ENCODE measurements at regions not wholly inside any gene's neighbourhood (a gene's known extent, or its start where the extent isn't known, plus 50 kb on each side); places are given as distances from the start of the nearest gene placed in this dataset.

DNA sequence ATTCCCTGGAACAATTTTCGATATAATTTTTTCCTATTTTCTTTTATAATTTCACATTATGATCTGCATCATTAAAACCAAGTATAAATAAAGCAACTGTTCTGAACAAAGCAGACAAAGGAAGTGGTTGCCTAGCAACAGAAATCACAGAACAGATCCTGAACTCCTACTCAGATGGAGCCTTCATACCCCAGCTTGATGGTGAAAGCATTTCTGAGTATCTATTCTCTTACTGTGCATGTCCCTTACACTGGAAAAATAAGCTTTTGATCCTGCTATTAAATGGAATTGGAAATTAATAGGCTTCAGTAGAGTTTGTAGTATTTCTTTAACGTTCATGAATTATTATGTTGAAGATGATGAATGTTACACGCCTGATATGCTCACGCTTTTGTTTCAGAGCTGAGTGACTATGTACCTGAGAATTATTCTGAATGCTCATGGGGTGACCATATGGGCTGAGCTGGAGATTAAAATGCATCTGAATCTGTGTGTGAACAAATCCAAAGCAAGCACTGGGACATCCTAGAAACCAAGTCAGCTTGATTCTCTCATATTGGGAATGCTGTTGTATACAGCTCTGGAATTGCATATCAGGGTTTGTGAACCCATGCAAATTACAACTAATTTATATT lies 254.0 kb downstream of the KCNJ3 start:
- no peak for TF ChIP-seq SIN3A (conservative IDR thresholded peaks at IDR 0.05 in 1 of 2, IDR thresholded peaks at IDR 0.05 in 1 of 2; ENCODE audit: low read depth in 1 of 2, low read length in 2 of 2)
- TF ChIP-seq, protein P1, sequence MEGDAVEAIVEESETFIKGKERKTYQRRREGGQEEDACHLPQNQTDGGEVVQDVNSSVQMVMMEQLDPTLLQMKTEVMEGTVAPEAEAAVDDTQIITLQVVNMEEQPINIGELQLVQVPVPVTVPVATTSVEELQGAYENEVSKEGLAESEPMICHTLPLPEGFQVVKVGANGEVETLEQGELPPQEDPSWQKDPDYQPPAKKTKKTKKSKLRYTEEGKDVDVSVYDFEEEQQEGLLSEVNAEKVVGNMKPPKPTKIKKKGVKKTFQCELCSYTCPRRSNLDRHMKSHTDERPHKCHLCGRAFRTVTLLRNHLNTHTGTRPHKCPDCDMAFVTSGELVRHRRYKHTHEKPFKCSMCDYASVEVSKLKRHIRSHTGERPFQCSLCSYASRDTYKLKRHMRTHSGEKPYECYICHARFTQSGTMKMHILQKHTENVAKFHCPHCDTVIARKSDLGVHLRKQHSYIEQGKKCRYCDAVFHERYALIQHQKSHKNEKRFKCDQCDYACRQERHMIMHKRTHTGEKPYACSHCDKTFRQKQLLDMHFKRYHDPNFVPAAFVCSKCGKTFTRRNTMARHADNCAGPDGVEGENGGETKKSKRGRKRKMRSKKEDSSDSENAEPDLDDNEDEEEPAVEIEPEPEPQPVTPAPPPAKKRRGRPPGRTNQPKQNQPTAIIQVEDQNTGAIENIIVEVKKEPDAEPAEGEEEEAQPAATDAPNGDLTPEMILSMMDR (IDR thresholded peaks at IDR 0.05; ENCODE audit: control extremely low read depth in 1 of 3, insufficient read depth in 1 of 3, low read depth in 1 of 3, low read length in 3 of 3), result no peak
- TF ChIP-seq CHD1 (IDR thresholded peaks at IDR 0.05; ENCODE audit: low read depth, low read length), result no peak
- TF ChIP-seq POLR2AphosphoS5 (IDR thresholded peaks at IDR 0.05; ENCODE audit: low read depth, low read length), result no peak
- TF ChIP-seq MAFK (IDR thresholded peaks at IDR 0.05; ENCODE audit: low read depth, low read length), result no peak
- TF ChIP-seq PHF8 (conservative IDR thresholded peaks at IDR 0.05; ENCODE audit: low read depth, low read length), result no peak
- TF ChIP-seq POLR2A (IDR thresholded peaks at IDR 0.05; ENCODE audit: control extremely low read depth in 1 of 2, low read depth in 2 of 2, low read length in 2 of 2), result no peak
- TF ChIP-seq EP300 (IDR thresholded peaks at IDR 0.05; ENCODE audit: borderline replicate concordance in 1 of 2, low read depth in 2 of 2, low read length in 2 of 2), result no peak
- TF ChIP-seq NRF1 (IDR thresholded peaks at IDR 0.05; ENCODE audit: low read depth, low read length), result no peak
- TF ChIP-seq YY1 (IDR thresholded peaks at IDR 0.05; ENCODE audit: low read depth, low read length), result no peak

Data from H1 (cell line).